ENCODE measurements at regions not wholly inside any gene's neighbourhood (a gene's known extent, or its start where the extent isn't known, plus 50 kb on each side); places are given as distances from the start of the nearest gene placed in this dataset.

DNA sequence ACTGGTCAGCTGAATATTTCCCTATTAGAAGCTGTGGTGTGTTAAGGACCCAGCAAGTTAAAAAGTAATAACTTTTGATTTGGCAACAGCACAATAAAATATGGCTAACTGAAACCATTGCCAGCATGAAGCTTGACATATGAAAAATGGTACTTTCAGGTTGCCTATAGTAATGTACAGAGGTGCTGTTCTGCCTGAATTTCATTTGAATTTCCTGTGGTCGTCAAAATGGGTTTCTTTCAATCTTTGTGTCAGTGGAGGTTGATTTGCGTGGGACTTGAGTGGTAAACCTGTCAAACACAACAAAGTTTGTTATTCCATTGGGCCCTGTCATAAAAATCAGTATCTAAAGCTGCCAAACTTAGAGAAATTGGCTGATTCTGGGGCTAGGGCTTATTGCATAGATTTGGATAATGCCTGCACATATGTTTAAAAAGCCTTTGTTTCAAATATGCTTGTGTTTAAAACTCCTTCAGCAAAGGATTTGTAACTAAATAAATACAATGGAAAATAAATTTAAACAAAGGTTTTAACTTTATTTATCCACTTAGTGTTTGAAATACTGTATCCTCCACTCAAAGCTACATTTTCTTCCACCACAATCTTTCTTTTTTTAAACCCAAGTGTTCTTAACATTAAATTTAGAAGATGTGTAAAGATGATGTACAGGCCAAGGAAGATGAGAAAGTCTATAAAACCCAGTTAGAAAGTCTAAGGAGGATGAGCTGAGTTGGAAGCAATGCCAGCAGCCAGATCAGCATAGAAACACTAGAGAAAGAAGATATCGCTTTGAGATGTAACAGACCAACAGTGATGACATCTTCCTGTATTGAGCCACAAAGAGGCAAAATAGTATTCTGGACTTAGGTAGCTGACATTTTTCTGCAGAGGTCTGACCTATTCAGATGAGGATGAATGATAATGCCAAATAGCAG, 134.8 kb upstream of the GIMD1 start:
- no peaks in the 10 kb centered on the region for H3K36me3 ChIP-seq (ENCODE audit: control insufficient read depth, insufficient read depth, low read length)
- H3K27ac ChIP-seq (ENCODE audit: low read length): peak overlapping the region; percentile 33
- peak; percentile 63 for DNase-seq
- H3K4me3 ChIP-seq (ENCODE audit: low read length): no peak overlapping the region
- no peaks in the 10 kb centered on the region for H3K4me1 ChIP-seq (ENCODE audit: control insufficient read depth, insufficient read depth, low read length)
- no peaks in the 10 kb centered on the region for H3K27me3 ChIP-seq (ENCODE audit: control insufficient read depth, insufficient read depth, low read length)
- WGBS (ENCODE audit: insufficient coverage): 54% methylated on average over 1 of the region's 3 CpGs
- H3K9me3 ChIP-seq (replicated peaks; ENCODE audit: control insufficient read depth, low read depth, low read length): no peaks in the 10 kb centered on the region

- Histone ChIP-seq H3K27me3 (ENCODE audit: control insufficient read depth, insufficient read depth, low read length) (no peaks in the 10 kb centered on the region), H3K4me3 (ENCODE audit: low read length) (no peak overlapping the region), H3K27ac (ENCODE audit: low read length) (no peak overlapping the region), H3K9me3 (replicated peaks; ENCODE audit: control insufficient read depth, low read depth, low read length) (no peaks in the 10 kb centered on the region), H3K36me3 (ENCODE audit: control insufficient read depth, insufficient read depth, low read length) (no peaks in the 10 kb centered on the region), H3K4me1 (ENCODE audit: control insufficient read depth, insufficient read depth, low read length) (no peaks in the 10 kb centered on the region)
- WGBS (ENCODE audit: insufficient coverage): 18% methylated on average over 10 of the region's 11 CpGs
- peak; percentile 61 for DNase-seq
Observed at GRCh38 chr4:106502106-106502699, 133.6 kb upstream of the GIMD1 start.

- peak; percentile 33 for DNase-seq
- H3K27ac ChIP-seq (ENCODE audit: low read length): no peak overlapping the region
- no peaks in the 10 kb centered on the region for H3K4me1 ChIP-seq (ENCODE audit: control insufficient read depth, insufficient read depth, low read length)
- no peaks in the 10 kb centered on the region for H3K9me3 ChIP-seq (replicated peaks; ENCODE audit: control insufficient read depth, low read depth, low read length)
- no peaks in the 10 kb centered on the region for H3K27me3 ChIP-seq (ENCODE audit: control insufficient read depth, insufficient read depth, low read length)
- no CpG with 5 or more reads among the region's 3 CpGs for WGBS (ENCODE audit: insufficient coverage)
- no peak overlapping the region for H3K4me3 ChIP-seq (ENCODE audit: low read length)
- no peaks in the 10 kb centered on the region for H3K36me3 ChIP-seq (ENCODE audit: control insufficient read depth, insufficient read depth, low read length)
Observed at GRCh38 chr4:106497271-106497670, 128.7 kb upstream of the GIMD1 start.

- no peak overlapping the region for H3K4me3 ChIP-seq (ENCODE audit: low read length)
- H3K27ac ChIP-seq (ENCODE audit: low read length): no peak overlapping the region
- H3K27me3 ChIP-seq (ENCODE audit: control insufficient read depth, insufficient read depth, low read length): no peaks in the 10 kb centered on the region
- no peaks in the 10 kb centered on the region for H3K36me3 ChIP-seq (ENCODE audit: control insufficient read depth, insufficient read depth, low read length)
- H3K4me1 ChIP-seq (ENCODE audit: control insufficient read depth, insufficient read depth, low read length): no peaks in the 10 kb centered on the region
- no peaks in the 10 kb centered on the region for H3K9me3 ChIP-seq (replicated peaks; ENCODE audit: control insufficient read depth, low read depth, low read length)
- DNase-seq: peak; percentile 20
Observed at GRCh38 chr4:106496061-106496460, 127.5 kb upstream of the GIMD1 start.

- no peaks in the 10 kb centered on the region for H3K36me3 ChIP-seq (ENCODE audit: control insufficient read depth, insufficient read depth, low read length)
- no CpG with 5 or more reads among the region's 5 CpGs for WGBS (ENCODE audit: insufficient coverage)
- peak overlapping the region; percentile 47 for H3K27ac ChIP-seq (ENCODE audit: low read length)
- no peaks in the 10 kb centered on the region for H3K4me1 ChIP-seq (ENCODE audit: control insufficient read depth, insufficient read depth, low read length)
- no peaks in the 10 kb centered on the region for H3K9me3 ChIP-seq (replicated peaks; ENCODE audit: control insufficient read depth, low read depth, low read length)
- no peak overlapping the region for H3K4me3 ChIP-seq (ENCODE audit: low read length)
- no peaks in the 10 kb centered on the region for H3K27me3 ChIP-seq (ENCODE audit: control insufficient read depth, insufficient read depth, low read length)
- DNase-seq: peak; percentile 95
Observed at GRCh38 chr4:106495476-106495875, 126.9 kb upstream of the GIMD1 start.

GRCh38 chr4:106494066-106494465, 125.5 kb upstream of the GIMD1 start:
- H3K27me3 ChIP-seq (ENCODE audit: control insufficient read depth, insufficient read depth, low read length): no peaks in the 10 kb centered on the region
- DNase-seq: no peak
- no peak overlapping the region for H3K4me3 ChIP-seq (ENCODE audit: low read length)
- H3K27ac ChIP-seq (ENCODE audit: low read length): no peak overlapping the region
- no peaks in the 10 kb centered on the region for H3K9me3 ChIP-seq (replicated peaks; ENCODE audit: control insufficient read depth, low read depth, low read length)
- no CpG with 5 or more reads among the region's 1 CpG for WGBS (ENCODE audit: insufficient coverage)
- no peaks in the 10 kb centered on the region for H3K4me1 ChIP-seq (ENCODE audit: control insufficient read depth, insufficient read depth, low read length)
- no peaks in the 10 kb centered on the region for H3K36me3 ChIP-seq (ENCODE audit: control insufficient read depth, insufficient read depth, low read length)

- no peaks in the 10 kb centered on the region for H3K4me1 ChIP-seq (ENCODE audit: control insufficient read depth, insufficient read depth, low read length)
- no peak overlapping the region for H3K27ac ChIP-seq (ENCODE audit: low read length)
- H3K9me3 ChIP-seq (replicated peaks; ENCODE audit: control insufficient read depth, low read depth, low read length): no peaks in the 10 kb centered on the region
- H3K36me3 ChIP-seq (ENCODE audit: control insufficient read depth, insufficient read depth, low read length): no peaks in the 10 kb centered on the region
- no peak for DNase-seq
- H3K4me3 ChIP-seq (ENCODE audit: low read length): no peak overlapping the region
- H3K27me3 ChIP-seq (ENCODE audit: control insufficient read depth, insufficient read depth, low read length): no peaks in the 10 kb centered on the region
Observed at GRCh38 chr4:106493086-106493485, 124.5 kb upstream of the GIMD1 start.

DNA sequence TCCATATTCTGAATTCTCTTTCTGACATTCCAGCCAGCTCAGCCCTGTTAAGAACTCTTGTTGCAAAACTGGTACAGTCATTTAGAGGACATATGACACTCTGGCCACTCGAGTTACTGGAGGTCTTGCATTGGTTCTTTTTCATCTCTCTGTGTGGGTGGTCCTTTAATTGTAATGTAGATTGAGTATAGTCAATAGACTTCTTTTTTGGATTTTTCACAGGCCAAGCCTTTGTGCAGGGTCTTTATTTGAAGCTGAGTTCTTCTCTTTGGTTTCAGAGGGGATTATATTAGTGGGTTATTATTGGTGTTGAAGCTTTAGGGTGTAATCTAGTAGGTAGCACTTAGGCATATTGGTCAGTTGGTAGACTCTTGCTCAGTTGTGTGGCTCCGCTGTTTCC, 118.0 kb upstream of the GIMD1 start:
- DNase-seq: no peak
- WGBS (ENCODE audit: insufficient coverage): 0% methylated on average over 1 of the region's 2 CpGs
- Histone ChIP-seq H3K4me3 (ENCODE audit: low read length) (no peak overlapping the region), H3K4me1 (ENCODE audit: control insufficient read depth, insufficient read depth, low read length) (no peaks in the 10 kb centered on the region), H3K9me3 (replicated peaks; ENCODE audit: control insufficient read depth, low read depth, low read length) (no peaks in the 10 kb centered on the region), H3K27ac (ENCODE audit: low read length) (no peak overlapping the region), H3K36me3 (ENCODE audit: control insufficient read depth, insufficient read depth, low read length) (no peaks in the 10 kb centered on the region), H3K27me3 (ENCODE audit: control insufficient read depth, insufficient read depth, low read length) (no peaks in the 10 kb centered on the region)

- DNase-seq: no peak
- Histone ChIP-seq H3K27me3 (ENCODE audit: control insufficient read depth, insufficient read depth, low read length) (no peaks in the 10 kb centered on the region), H3K9me3 (replicated peaks; ENCODE audit: control insufficient read depth, low read depth, low read length) (no peaks in the 10 kb centered on the region), H3K4me3 (ENCODE audit: low read length) (no peak overlapping the region), H3K36me3 (ENCODE audit: control insufficient read depth, insufficient read depth, low read length) (no peaks in the 10 kb centered on the region), H3K27ac (ENCODE audit: low read length) (no peak overlapping the region), H3K4me1 (ENCODE audit: control insufficient read depth, insufficient read depth, low read length) (no peaks in the 10 kb centered on the region)
- 92% methylated on average over 2 of the region's 3 CpGs for whole genome bisulfite sequencing (ENCODE audit: insufficient coverage)
Observed at GRCh38 chr4:106481801-106482200, 113.2 kb upstream of the GIMD1 start.

- Histone ChIP-seq H3K27ac (ENCODE audit: low read length) (no peak overlapping the region), H3K4me3 (ENCODE audit: low read length) (no peak overlapping the region), H3K9me3 (replicated peaks; ENCODE audit: control insufficient read depth, low read depth, low read length) (no peaks in the 10 kb centered on the region), H3K27me3 (ENCODE audit: control insufficient read depth, insufficient read depth, low read length) (no peaks in the 10 kb centered on the region), H3K4me1 (ENCODE audit: control insufficient read depth, insufficient read depth, low read length) (no peaks in the 10 kb centered on the region), H3K36me3 (ENCODE audit: control insufficient read depth, insufficient read depth, low read length) (no peaks in the 10 kb centered on the region)
- WGBS (ENCODE audit: insufficient coverage): no CpG with 5 or more reads among the region's 5 CpGs
- no peak for DNase-seq
Observed at GRCh38 chr4:106478152-106478551, 109.6 kb upstream of the GIMD1 start.
